Mesenchymal stem cell (in vitro differentiated cells and primary cell): ENCODE measurements at regions not wholly inside any gene's neighbourhood (a gene's known extent, or its start where the extent isn't known, plus 50 kb on each side); places are given as distances from the start of the nearest gene placed in this dataset.

Experiments
- DNase-seq: peaks from one replicate; pipeline ENCODE4 v3.0.0-alpha.2; 2013
- H2AFZ ChIP-seq: one replicate; pipeline ENCODE4 v1.6.1; 2013; ENCODE audit warnings: low read depth, mild to moderate bottlenecking, control low read depth, inconsistent platforms, low read length, moderate library complexity
- H2AK5ac ChIP-seq: 2 replicates; pipeline ENCODE4 v1.6.1; 2013; ENCODE audit warnings: low read length, moderate library complexity, mild to moderate bottlenecking, inconsistent platforms; ENCODE audit not compliant: severe bottlenecking
- H2BK120ac ChIP-seq: one replicate; pipeline ENCODE4 v1.6.1; 2013; ENCODE audit warnings: low read depth, mild to moderate bottlenecking, inconsistent platforms, low read length, moderate library complexity
- H2BK12ac ChIP-seq, 2 experiments: one replicate each; pipeline ENCODE4 v1.6.1; 2013; ENCODE audit warnings: inconsistent platforms in 2 of 2, low read length in 2 of 2, mild to moderate bottlenecking in 2 of 2, moderate library complexity in 2 of 2, control low read depth in 1 of 2
- H2BK15ac ChIP-seq: one replicate; pipeline ENCODE4 v1.6.1; 2013; ENCODE audit warnings: mild to moderate bottlenecking, low read depth, inconsistent platforms; ENCODE audit not compliant: poor library complexity, severe bottlenecking
- H2BK5ac ChIP-seq: 2 replicates; pipeline ENCODE4 v1.6.1; 2013; ENCODE audit warnings: low read depth, mild to moderate bottlenecking, low read length, control low read depth, inconsistent platforms; ENCODE audit not compliant: poor library complexity, severe bottlenecking
- H3K14ac ChIP-seq, 2 experiments: one replicate each; pipeline ENCODE4 v1.6.1; 2013; ENCODE audit warnings: inconsistent platforms in 2 of 2, low read length in 2 of 2, control low read depth in 1 of 2, mild to moderate bottlenecking in 1 of 2, moderate library complexity in 1 of 2
- H3K18ac ChIP-seq, 2 experiments: one replicate each; pipeline ENCODE4 v1.6.1; 2013; ENCODE audit warnings: inconsistent platforms in 2 of 2, low read length in 2 of 2, control low read depth in 1 of 2, low read depth in 1 of 2, mild to moderate bottlenecking in 1 of 2
- H3K23ac ChIP-seq, 2 experiments: one replicate each; pipeline ENCODE4 v1.6.1; 2013; ENCODE audit warnings: inconsistent platforms in 2 of 2, low read length in 2 of 2, mild to moderate bottlenecking in 2 of 2, moderate library complexity in 2 of 2, control low read depth in 1 of 2
- H3K27ac ChIP-seq: 2 replicates; pipeline ENCODE4 v1.5.1; 2013; ENCODE audit warnings: mild to moderate bottlenecking, moderate library complexity, low read length, control low read depth, inconsistent platforms; ENCODE audit not compliant: poor library complexity, severe bottlenecking
- H3K27me3 ChIP-seq, 2 experiments: 2 replicates each; pipeline versions ENCODE4 v1.6.1 to v1.7.0; 2013; ENCODE audit warnings: low read length in 2 of 2, mild to moderate bottlenecking in 2 of 2, moderate library complexity in 2 of 2, control low read depth in 1 of 2, inconsistent platforms in 1 of 2; ENCODE audit not compliant: control insufficient read depth in 1 of 2, insufficient read depth in 1 of 2
- H3K36me3 ChIP-seq, 2 experiments: 2 replicates each; pipeline versions ENCODE4 v1.6.1 to v1.7.0; 2013; ENCODE audit warnings: low read length in 2 of 2, control low read depth in 1 of 2, inconsistent platforms in 1 of 2, low read depth in 1 of 2, mild to moderate bottlenecking in 1 of 2; ENCODE audit not compliant: insufficient read depth in 2 of 2, control insufficient read depth in 1 of 2
- H3K4ac ChIP-seq, 2 experiments: one replicate each; pipeline ENCODE4 v1.6.1; 2013; ENCODE audit warnings: inconsistent platforms in 2 of 2, low read length in 2 of 2, mild to moderate bottlenecking in 2 of 2, moderate library complexity in 2 of 2, control low read depth in 1 of 2, low read depth in 1 of 2
- H3K4me1 ChIP-seq: 2 replicates; pipeline ENCODE4 v1.6.1; 2013; ENCODE audit warnings: low read depth, low read length, control low read depth; ENCODE audit not compliant: control insufficient read depth, insufficient read depth
- H3K4me2 ChIP-seq: 2 replicates; pipeline ENCODE4 v1.6.1; 2013; ENCODE audit warnings: low read length, mild to moderate bottlenecking, inconsistent platforms; ENCODE audit not compliant: poor library complexity, severe bottlenecking
- H3K4me3 ChIP-seq, 2 experiments: 2 replicates each; pipeline versions ENCODE4 v1.5.1 to v1.7.0; 2013; ENCODE audit warnings: low read length in 2 of 2, mild to moderate bottlenecking in 2 of 2, control low read depth in 1 of 2, low read depth in 1 of 2; ENCODE audit not compliant: insufficient read depth in 1 of 2
- H3K79me1 ChIP-seq: replicated peaks from 2 replicates; pipeline ENCODE4 v1.6.1; 2013; ENCODE audit warnings: mild to moderate bottlenecking, control low read depth, low read length, inconsistent platforms; ENCODE audit not compliant: poor library complexity, severe bottlenecking
- H3K9ac ChIP-seq: 2 replicates; pipeline ENCODE4 v1.7.0; 2013; ENCODE audit warnings: mild to moderate bottlenecking, low read length, moderate library complexity
- H3K9me3 ChIP-seq: 2 replicates; pipeline ENCODE4 v1.7.0; 2013; ENCODE audit warnings: mild to moderate bottlenecking, low read length; ENCODE audit not compliant: control insufficient read depth
- H4K8ac ChIP-seq: one replicate; pipeline ENCODE4 v1.6.1; 2013; ENCODE audit warnings: inconsistent platforms, mild to moderate bottlenecking, low read length, moderate library complexity
- H4K91ac ChIP-seq: one replicate; pipeline ENCODE4 v1.6.1; 2013; ENCODE audit warnings: mild to moderate bottlenecking, low read length, inconsistent platforms
- WGBS: methylation state at CpG from one replicate; pipeline ENCODE4 v1.1.7; 2013; ENCODE audit warnings: mixed read lengths; 5-methylcytosine and 5-hydroxymethylcytosine counted together

DNA sequence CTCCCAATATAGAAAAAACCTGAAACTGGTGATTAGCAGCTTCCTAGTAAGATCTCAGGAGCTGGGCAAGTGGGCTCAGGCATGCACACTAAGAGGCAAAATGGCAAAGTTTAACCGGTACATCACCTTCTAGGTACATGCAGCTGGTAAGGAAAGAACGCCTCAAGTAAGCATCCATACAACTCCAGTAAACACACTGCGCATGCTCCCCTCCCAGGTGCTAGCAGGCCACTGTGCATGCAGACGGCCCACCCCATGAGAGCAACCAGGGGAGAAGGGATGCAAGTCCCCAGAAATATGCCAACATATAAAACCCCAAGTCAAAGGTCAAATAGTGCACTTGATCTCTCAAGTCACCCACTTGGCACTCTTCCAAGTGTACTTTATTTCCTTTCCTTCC lies 228.6 kb upstream of the KIF2A start:
- no peak overlapping the region for H2BK120ac ChIP-seq
- no peak overlapping the region for H3K9ac ChIP-seq
- DNase-seq, result no peak
- H2AK5ac ChIP-seq, result no peak overlapping the region
- no peaks in the 10 kb centered on the region for H3K79me1 ChIP-seq
- H3K27ac ChIP-seq, result no peak overlapping the region
- no peaks in the 10 kb centered on the region for H3K36me3 ChIP-seq
- no peak overlapping the region for H3K18ac ChIP-seq
- H3K9me3 ChIP-seq, result no peaks in the 10 kb centered on the region
- H3K14ac ChIP-seq, result no peak overlapping the region
- no peak overlapping the region for H2AFZ ChIP-seq
- no peak overlapping the region for H2BK5ac ChIP-seq
- H3K27me3 ChIP-seq, result peaks cover 18 to 72% of the 10 kb centered on the region in 2 experiments
- no peaks in the 10 kb centered on the region for H3K4me1 ChIP-seq
- 92% methylated on average over 4 of the region's 4 CpGs for WGBS
- no peak overlapping the region for H3K4ac ChIP-seq
- H4K91ac ChIP-seq, result no peak overlapping the region
- H2BK15ac ChIP-seq, result no peak overlapping the region
- no peak overlapping the region for H3K4me3 ChIP-seq
- H2BK12ac ChIP-seq, result no peak overlapping the region
- no peak overlapping the region for H3K4me2 ChIP-seq
- no peak overlapping the region for H4K8ac ChIP-seq
- H3K23ac ChIP-seq, result no peak overlapping the region

- H3K4me1 ChIP-seq, result no peaks in the 10 kb centered on the region
- no peak overlapping the region for H4K8ac ChIP-seq
- no peak overlapping the region for H3K4me3 ChIP-seq
- no peak overlapping the region for H2BK120ac ChIP-seq
- no peaks in the 10 kb centered on the region for H3K9me3 ChIP-seq
- H2BK15ac ChIP-seq, result no peak overlapping the region
- WGBS, result 84% methylated on average over 9 of the region's 9 CpGs
- H3K18ac ChIP-seq, result no peak overlapping the region
- H3K27me3 ChIP-seq, result peaks cover 18 to 72% of the 10 kb centered on the region in 2 experiments
- no peak for DNase-seq
- no peak overlapping the region for H3K4ac ChIP-seq
- H3K4me2 ChIP-seq, result no peak overlapping the region
- H3K9ac ChIP-seq, result no peak overlapping the region
- H2BK12ac ChIP-seq, result no peak overlapping the region
- H4K91ac ChIP-seq, result no peak overlapping the region
- H3K14ac ChIP-seq, result no peak overlapping the region
- no peak overlapping the region for H2BK5ac ChIP-seq
- H2AFZ ChIP-seq, result no peak overlapping the region
- no peak overlapping the region for H3K23ac ChIP-seq
- H3K79me1 ChIP-seq, result no peaks in the 10 kb centered on the region
- no peak overlapping the region for H2AK5ac ChIP-seq
- no peak overlapping the region for H3K27ac ChIP-seq
- no peaks in the 10 kb centered on the region for H3K36me3 ChIP-seq
Observed at GRCh38 chr5:62077823-62078550, 228.0 kb upstream of the KIF2A start.

- H2BK15ac ChIP-seq, result no peak overlapping the region
- no peak overlapping the region for H2BK120ac ChIP-seq
- H3K23ac ChIP-seq, result no peak overlapping the region
- H3K4me3 ChIP-seq, result no peak overlapping the region
- H3K4me2 ChIP-seq, result no peak overlapping the region
- peak overlapping the region; percentile 37 for H3K9ac ChIP-seq
- no peak overlapping the region for H3K4ac ChIP-seq
- no peak overlapping the region for H2BK12ac ChIP-seq
- 66% methylated on average over 4 of the region's 5 CpGs for WGBS
- H3K36me3 ChIP-seq, result no peaks in the 10 kb centered on the region
- H3K9me3 ChIP-seq, result no peaks in the 10 kb centered on the region
- H3K27me3 ChIP-seq, result peaks cover 40 to 71% of the 10 kb centered on the region in 2 experiments
- H2BK5ac ChIP-seq, result no peak overlapping the region
- H2AFZ ChIP-seq, result no peak overlapping the region
- DNase-seq, result peak; percentile 35
- no peak overlapping the region for H2AK5ac ChIP-seq
- no peaks in the 10 kb centered on the region for H3K4me1 ChIP-seq
- no peak overlapping the region for H3K27ac ChIP-seq
- H3K79me1 ChIP-seq, result no peaks in the 10 kb centered on the region
- no peak overlapping the region for H4K91ac ChIP-seq
- no peak overlapping the region for H3K18ac ChIP-seq
- H3K14ac ChIP-seq, result no peak overlapping the region
- H4K8ac ChIP-seq, result no peak overlapping the region
Observed at GRCh38 chr5:62082370-62082801, 223.6 kb upstream of the KIF2A start.

DNA sequence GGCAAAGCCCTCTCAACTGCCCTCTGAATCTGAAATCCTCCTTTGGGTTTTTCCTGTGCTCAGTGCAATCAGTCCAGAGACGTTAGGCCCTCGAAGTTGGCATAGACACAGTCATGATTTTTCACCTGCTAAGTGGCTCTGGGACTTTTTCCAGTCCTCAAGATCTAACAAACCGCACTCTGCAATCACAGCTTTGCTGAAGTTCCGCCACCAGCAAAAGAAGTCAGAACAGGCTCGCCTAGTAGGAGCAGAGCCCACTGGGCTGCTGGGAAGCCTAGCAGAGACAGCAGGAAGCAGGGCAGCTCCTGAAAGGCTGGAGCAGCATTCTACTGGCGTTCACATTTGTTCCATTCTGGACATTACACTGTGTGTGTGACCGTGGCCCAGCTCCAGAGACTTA lies 222.8 kb upstream of the KIF2A start:
- H3K4me2 ChIP-seq, result no peak overlapping the region
- no peak overlapping the region for H2BK15ac ChIP-seq
- no peak overlapping the region for H3K27ac ChIP-seq
- H2AK5ac ChIP-seq, result no peak overlapping the region
- no peak overlapping the region for H3K23ac ChIP-seq
- peaks cover 35 to 65% of the 10 kb centered on the region in 2 experiments for H3K27me3 ChIP-seq
- no peaks in the 10 kb centered on the region for H3K36me3 ChIP-seq
- no peaks in the 10 kb centered on the region for H3K4me1 ChIP-seq
- H3K4me3 ChIP-seq, result no peak overlapping the region
- no peak overlapping the region for H4K91ac ChIP-seq
- no peak overlapping the region for H3K18ac ChIP-seq
- H3K4ac ChIP-seq, result no peak overlapping the region
- H2BK12ac ChIP-seq, result no peak overlapping the region
- no peak overlapping the region for H3K14ac ChIP-seq
- no peak for DNase-seq
- H2BK5ac ChIP-seq, result no peak overlapping the region
- H4K8ac ChIP-seq, result no peak overlapping the region
- 84% methylated on average over 7 of the region's 7 CpGs for WGBS
- no peak overlapping the region for H2AFZ ChIP-seq
- peak overlapping the region; percentile 21 for H3K9ac ChIP-seq
- no peaks in the 10 kb centered on the region for H3K9me3 ChIP-seq
- no peaks in the 10 kb centered on the region for H3K79me1 ChIP-seq
- H2BK120ac ChIP-seq, result no peak overlapping the region
